ENCODE measurements at regions not wholly inside any gene's neighbourhood (a gene's known extent, or its start where the extent isn't known, plus 50 kb on each side); places are given as distances from the start of the nearest gene placed in this dataset.
"Not testable (repeated sequence)": the region's sequence is repeated elsewhere in the genome, so short reads cannot be mapped to it uniquely, and the experiment has no call there.

GRCh38 chr22:47310601-47311000 lies 548.2 kb downstream of the TBC1D22A start:
- no peak for DNase-seq

- DNase-seq = no peak
Measured at GRCh38 chr22:47309946-47310345, 547.5 kb downstream of the TBC1D22A start.

- no peak for DNase-seq
Measured at GRCh38 chr22:47309476-47309875, 547.0 kb downstream of the TBC1D22A start.

- no peak for DNase-seq
Measured at GRCh38 chr22:47308886-47309285, 546.4 kb downstream of the TBC1D22A start.

- DNase-seq = no peak
Measured at GRCh38 chr22:47307822-47308221, 545.4 kb downstream of the TBC1D22A start.

GRCh38 chr22:47307326-47307725 lies 544.9 kb downstream of the TBC1D22A start:
- no peak for DNase-seq

GRCh38 chr22:47304854-47305253 lies 542.4 kb downstream of the TBC1D22A start:
- DNase-seq = no peak

GRCh38 chr22:47304191-47304831 lies 541.9 kb downstream of the TBC1D22A start:
- DNase-seq = no peak

GRCh38 chr22:47303161-47303890 lies 540.9 kb downstream of the TBC1D22A start:
- DNase-seq = no peak

- not testable (repeated sequence) for DNase-seq
Measured at GRCh38 chr22:47302587-47302986, 540.1 kb downstream of the TBC1D22A start.

- DNase-seq = no peak
Measured at GRCh38 chr22:47301820-47302475, 539.5 kb downstream of the TBC1D22A start.

GRCh38 chr22:47300698-47301405 lies 538.4 kb downstream of the TBC1D22A start:
- no peak for DNase-seq

- DNase-seq = no peak
Measured at GRCh38 chr22:47299863-47300697, 537.6 kb downstream of the TBC1D22A start.

GRCh38 chr22:47299211-47299862 lies 536.9 kb downstream of the TBC1D22A start:
- DNase-seq = no peak

GRCh38 chr22:47298017-47298785 lies 535.8 kb downstream of the TBC1D22A start:
- DNase-seq = no peak

- no peak for DNase-seq
Measured at GRCh38 chr22:47297261-47298016, 535.0 kb downstream of the TBC1D22A start.

- DNase-seq = no peak
Measured at GRCh38 chr22:47296405-47297260, 534.2 kb downstream of the TBC1D22A start.

GRCh38 chr22:47295982-47296381 lies 533.5 kb downstream of the TBC1D22A start:
- no peak for DNase-seq

- DNase-seq = no peak
Measured at GRCh38 chr22:47295226-47295901, 532.9 kb downstream of the TBC1D22A start.

Data from NCI-H1105 (cell line).